ENCODE measurements at regions not wholly inside any gene's neighbourhood (a gene's known extent, or its start where the extent isn't known, plus 50 kb on each side); places are given as distances from the start of the nearest gene placed in this dataset.

GRCh38 chr15:97733373-97733772 lies 227.1 kb upstream of the ARRDC4 start:
- no peak for TF ChIP-seq CTCF (IDR thresholded peaks at IDR 0.05; ENCODE audit: borderline replicate concordance, insufficient read depth, low read depth, low read length)

GRCh38 chr15:97736748-97737147 lies 223.8 kb upstream of the ARRDC4 start:
- TF ChIP-seq CTCF (IDR thresholded peaks at IDR 0.05; ENCODE audit: borderline replicate concordance, insufficient read depth, low read depth, low read length): no peak

More at GRCh38 chr15:97733373-97733772, 227.1 kb upstream of the ARRDC4 start:
- no peak overlapping the region for H3K4me3 ChIP-seq (ENCODE audit: low read depth, low read length)

GRCh38 chr15:97745481-97746071 lies 214.9 kb upstream of the ARRDC4 start:
- H3K4me3 ChIP-seq (ENCODE audit: low read depth, low read length): no peak overlapping the region
- TF ChIP-seq CTCF (IDR thresholded peaks at IDR 0.05; ENCODE audit: borderline replicate concordance, insufficient read depth, low read depth, low read length): peak; percentile 63

More at GRCh38 chr15:97736748-97737147, 223.8 kb upstream of the ARRDC4 start:
- H3K4me3 ChIP-seq (ENCODE audit: low read depth, low read length): no peak overlapping the region

- no peak overlapping the region for H3K4me3 ChIP-seq (ENCODE audit: low read depth, low read length)
- no peak for TF ChIP-seq CTCF (IDR thresholded peaks at IDR 0.05; ENCODE audit: borderline replicate concordance, insufficient read depth, low read depth, low read length)
These were observed 213.2 kb upstream of the ARRDC4 start for GRCh38 chr15:97747342-97747741.

- H3K4me3 ChIP-seq (ENCODE audit: low read depth, low read length): no peak overlapping the region
- TF ChIP-seq CTCF (IDR thresholded peaks at IDR 0.05; ENCODE audit: borderline replicate concordance, insufficient read depth, low read depth, low read length): no peak
These were observed 211.9 kb upstream of the ARRDC4 start for GRCh38 chr15:97748576-97748975.

- H3K4me3 ChIP-seq (ENCODE audit: low read depth, low read length): no peak overlapping the region
- TF ChIP-seq CTCF (IDR thresholded peaks at IDR 0.05; ENCODE audit: borderline replicate concordance, insufficient read depth, low read depth, low read length): no peak
These were observed 210.4 kb upstream of the ARRDC4 start for GRCh38 chr15:97750060-97750459.

GRCh38 chr15:97755726-97756125 lies 204.8 kb upstream of the ARRDC4 start:
- TF ChIP-seq CTCF (IDR thresholded peaks at IDR 0.05; ENCODE audit: borderline replicate concordance, insufficient read depth, low read depth, low read length): no peak
- H3K4me3 ChIP-seq (ENCODE audit: low read depth, low read length): no peak overlapping the region
